K562 (cell line): ENCODE measurements at regions not wholly inside any gene's neighbourhood (a gene's known extent, or its start where the extent isn't known, plus 50 kb on each side); places are given as distances from the start of the nearest gene placed in this dataset.
A peak's percentile ranks its signal among the peaks of the same experiment; 100 is the strongest.

Experiments
- ARID1B ChIP-seq: fragments of 450-650 bp; IDR thresholded peaks from 2 replicates; pipeline ENCODE4 v1.6.1; 2016; ENCODE audit warnings: antibody characterized with exemption, mild to moderate bottlenecking, inconsistent platforms
- CBFA2T2 ChIP-seq: fragments of 450-650 bp; conservative IDR thresholded peaks from 2 replicates; pipeline ENCODE4 v1.6.1; 2017; ENCODE audit warnings: mild to moderate bottlenecking
- CBFA2T3 ChIP-seq: fragments of 450-650 bp; IDR thresholded peaks from 2 replicates; pipeline ENCODE4 v1.6.1; 2017
- KLF6 ChIP-seq: fragments of 250-450 bp; sonication (Bioruptor Pico); IDR thresholded peaks from 2 replicates; pipeline ENCODE4 v1.4.0; 2020; ENCODE audit warnings: mild to moderate bottlenecking, moderate library complexity, borderline replicate concordance
- MBD1 ChIP-seq: fragments of 250-450 bp; sonication (Bioruptor Pico); IDR thresholded peaks from 2 replicates; pipeline ENCODE4 v1.8.0; 2022; ENCODE audit warnings: inconsistent platforms
- MED1 ChIP-seq: sonication (generic); formaldehyde crosslinking; IDR thresholded peaks from 2 replicates; pipeline ENCODE4 v1.8.1; 2023; ENCODE audit warnings: missing genetic modification reagents, borderline replicate concordance
- PBX2 ChIP-seq, 2 experiments: IDR thresholded peaks in 1 of 2; conservative IDR thresholded peaks in 1 of 2; 2 replicates each; pipeline ENCODE4 v1.6.1; 2016; ENCODE audit warnings: low read depth in 2 of 2, mild to moderate bottlenecking in 1 of 2, missing compliant biosample characterization in 1 of 2, missing genetic modification characterization in 1 of 2, moderate library complexity in 1 of 2
- POLR2AphosphoS5 ChIP-seq: IDR thresholded peaks from 2 replicates; pipeline ENCODE4 v1.6.1; 2011; ENCODE audit warnings: mild to moderate bottlenecking, low read depth, low read length, moderate library complexity; ENCODE audit not compliant: control insufficient read depth, insufficient read depth
- ZNF584 ChIP-seq: fragments of 200-800 bp; sonication (Bioruptor generic); IDR thresholded peaks from 2 replicates; pipeline ENCODE4 v1.6.1; 2016; ENCODE audit warnings: low read depth, mild to moderate bottlenecking, missing genetic modification characterization, missing compliant biosample characterization
- ZNF696 ChIP-seq: fragments of 250-450 bp; sonication (Bioruptor Pico); conservative IDR thresholded peaks from 2 replicates; pipeline ENCODE4 v1.4.0; 2020; ENCODE audit warnings: mild to moderate bottlenecking, moderate library complexity
- ZNF75A ChIP-seq: fragments of 450-650 bp; formaldehyde crosslinking; IDR thresholded peaks from 2 replicates; pipeline ENCODE4 v1.4.0; 2020; ENCODE audit warnings: mild to moderate bottlenecking
- TF ChIP-seq, protein P1 (sequence below): IDR thresholded peaks from 2 replicates; pipeline ENCODE4 v1.6.1; 2012; ENCODE audit warnings: low read depth, low read length, improper control_type of control experiment, borderline replicate concordance

DNA sequence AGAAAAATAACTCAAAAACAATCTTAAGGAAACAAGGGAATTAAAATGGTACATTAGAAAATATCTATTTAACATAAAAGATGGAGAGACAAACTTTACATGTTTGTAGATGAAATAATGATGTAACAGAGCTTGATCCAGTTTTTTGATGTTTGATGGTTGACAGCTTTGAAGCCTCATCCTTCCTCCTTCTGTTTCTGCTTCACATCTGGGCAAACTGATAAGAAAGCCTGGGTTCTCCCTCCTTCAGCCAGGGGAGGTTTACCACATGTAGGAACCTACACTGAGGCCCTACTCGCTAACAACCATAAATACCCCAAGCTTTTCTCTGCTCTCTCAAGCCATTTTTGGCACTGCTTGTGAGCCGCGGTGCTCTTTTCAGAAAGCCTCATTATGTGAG, 82.8 kb upstream of the ZNF32 start (continued):
- TF ChIP-seq ARID1B, result peak; percentile 29; the same call in 1 of the 2 replicates
- TF ChIP-seq CBFA2T2, result 0 out of 2 replicates have a peak, but pooled peaks have one; percentile 7
- no peak for TF ChIP-seq MED1 (CRISPR knock-in tag)
- no peak for TF ChIP-seq ZNF75A (CRISPR knock-in tag)
- TF ChIP-seq POLR2AphosphoS5, result no peak
- TF ChIP-seq ZNF696, result no peak
- TF ChIP-seq, protein P1, sequence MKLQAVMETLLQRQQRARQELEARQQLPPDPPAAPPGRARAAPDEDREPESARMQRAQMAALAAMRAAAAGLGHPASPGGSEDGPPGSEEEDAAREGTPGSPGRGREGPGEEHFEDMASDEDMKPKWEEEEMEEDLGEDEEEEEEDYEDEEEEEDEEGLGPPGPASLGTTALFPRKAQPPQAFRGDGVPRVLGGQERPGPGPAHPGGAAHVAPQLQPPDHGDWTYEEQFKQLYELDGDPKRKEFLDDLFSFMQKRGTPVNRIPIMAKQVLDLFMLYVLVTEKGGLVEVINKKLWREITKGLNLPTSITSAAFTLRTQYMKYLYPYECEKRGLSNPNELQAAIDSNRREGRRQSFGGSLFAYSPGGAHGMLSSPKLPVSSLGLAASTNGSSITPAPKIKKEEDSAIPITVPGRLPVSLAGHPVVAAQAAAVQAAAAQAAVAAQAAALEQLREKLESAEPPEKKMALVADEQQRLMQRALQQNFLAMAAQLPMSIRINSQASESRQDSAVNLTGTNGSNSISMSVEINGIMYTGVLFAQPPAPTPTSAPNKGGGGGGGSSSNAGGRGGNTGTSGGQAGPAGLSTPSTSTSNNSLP, result no peak
- TF ChIP-seq PBX2 (CRISPR knock-in tag; IDR thresholded peaks at IDR 0.05; ENCODE audit: low read depth), result no peak
- 0 out of 2 replicates have a peak, but pooled peaks have one; percentile 35 for TF ChIP-seq PBX2 (tag; conservative IDR thresholded peaks at IDR 0.05; ENCODE audit: low read depth)
- no peak for TF ChIP-seq ZNF584 (CRISPR knock-in tag)
- TF ChIP-seq CBFA2T3, result peak; percentile 51
- TF ChIP-seq MBD1 (CRISPR knock-in tag), result no peak
- TF ChIP-seq KLF6 (CRISPR knock-in tag), result no peak
